HCT116 (cell line): ENCODE measurements at regions not wholly inside any gene's neighbourhood (a gene's known extent, or its start where the extent isn't known, plus 50 kb on each side); places are given as distances from the start of the nearest gene placed in this dataset.

ENCODE experiments used
- ATAC-seq: fragments of 200-7000 bp; cut with Tn5 transposase; 2 replicates; pipeline ENCODE4 v1.9.1; 2020; ENCODE audit warnings: mild to moderate bottlenecking, moderate library complexity
- BruUV-seq: library from RNA; stranded (reverse); fragments of 400-500 nt; replicated peaks from 2 replicates; lab custom pipeline; 2021; lab: Mats Ljungman, UMichigan
- CTCF ChIA-PET: fragments of 300-600 bp; sonication (Branson Sonifier 250); formaldehyde crosslinking; loops from one replicate; lab custom pipeline; 2021; ENCODE audit warnings: antibody characterized with exemption; lab: Charles Lee
- POLR2A ChIA-PET: fragments of 300-600, 350-600 bp; sonication (Branson Sonifier 250); formaldehyde crosslinking; loops from one replicate; lab custom pipeline; 2021; ENCODE audit warnings: antibody characterized with exemption; lab: Charles Lee
- RAD21 ChIA-PET, 2 experiments: fragments of 300-600 bp; sonication (Branson Sonifier 250); formaldehyde crosslinking; loops; one replicate each; lab custom pipeline; 2023; ENCODE audit warnings: low total read pairs in 2 of 2; ENCODE audit not compliant: uncharacterized antibody in 2 of 2, unreplicated experiment in 2 of 2, low non-redundant PET in 1 of 2; lab: Charles Lee
- DNase-seq: peaks from one replicate; pipeline ENCODE4 v3.0.0-alpha.2; 2010; ENCODE audit warnings: low read depth, low spot score
- H2AFZ ChIP-seq: fragments of 200-600 bp; shearing (Covaris generic), sonication (generic); 2 replicates; pipeline ENCODE4 v1.6.1; 2017; ENCODE audit warnings: low read depth, mixed run types, mixed read lengths, antibody characterized with exemption, low read length; ENCODE audit not compliant: poor library complexity, severe bottlenecking
- H3K27ac ChIP-seq: 2 replicates; pipeline ENCODE4 v1.5.1; 2012; ENCODE audit warnings: low read depth, low read length
- H3K27me3 ChIP-seq: fragments of 200-600 bp; sonication (generic); 2 replicates; pipeline ENCODE4 v1.6.1; 2016; ENCODE audit warnings: mixed run types, low read length, mixed read lengths; ENCODE audit not compliant: insufficient read depth
- H3K36me3 ChIP-seq, 2 experiments: fragments of 200-500 bp in 1 of 2; fragments of 200-600 bp in 1 of 2; sonication (Bioruptor generic) in 1 of 2; sonication (generic) in 1 of 2; 2 replicates each; pipeline versions ENCODE4 v1.5.1 to v1.6.1; 2014 to 2016; ENCODE audit warnings: low read length in 2 of 2, inconsistent platforms in 1 of 2, mixed read lengths in 1 of 2, mixed run types in 1 of 2; ENCODE audit not compliant: insufficient read depth in 2 of 2, control insufficient read depth in 1 of 2
- H3K4me1 ChIP-seq, 2 experiments: fragments of 200-600 bp in 1 of 2; sonication (generic) in 1 of 2; 2 replicates each; pipeline versions ENCODE4 v1.5.1 to v1.6.1; 2012 to 2017; ENCODE audit warnings: low read length in 2 of 2, inconsistent platforms in 1 of 2, mild to moderate bottlenecking in 1 of 2, mixed read lengths in 1 of 2, mixed run types in 1 of 2, moderate library complexity in 1 of 2; ENCODE audit not compliant: insufficient read depth in 2 of 2, control insufficient read depth in 1 of 2
- H3K4me2 ChIP-seq: fragments of 200-600 bp; sonication (generic); 2 replicates; pipeline ENCODE4 v1.6.1; 2017; ENCODE audit warnings: mixed run types, low read length, mixed read lengths
- H3K4me3 ChIP-seq, 2 experiments: fragments of 200-600 bp in 1 of 2; sonication (generic) in 1 of 2; replicated peaks in 1 of 2; 2 replicates each; pipeline ENCODE4 v1.5.1; 2011 to 2016; ENCODE audit warnings: low read length in 2 of 2, control low read depth in 1 of 2, low read depth in 1 of 2, mild to moderate bottlenecking in 1 of 2, mixed read lengths in 1 of 2, mixed run types in 1 of 2
- H3K79me2 ChIP-seq: fragments of 200-600 bp; sonication (generic); 2 replicates; pipeline ENCODE4 v1.6.1; 2017; ENCODE audit warnings: mild to moderate bottlenecking, mixed run types, low read length, moderate library complexity, mixed read lengths; ENCODE audit not compliant: insufficient read depth
- H3K9ac ChIP-seq: fragments of 200-600 bp; sonication (generic); 2 replicates; pipeline ENCODE4 v1.6.1; 2016; ENCODE audit warnings: low read length, mixed read lengths
- H3K9me2 ChIP-seq: fragments of 200-600 bp; sonication (generic), shearing (Covaris generic); 2 replicates; pipeline ENCODE4 v1.6.1; 2017; ENCODE audit warnings: mixed run types, mild to moderate bottlenecking, moderate library complexity; ENCODE audit not compliant: insufficient read depth
- H3K9me3 ChIP-seq, 2 experiments: fragments of 200-500 bp in 1 of 2; fragments of 200-600 bp in 1 of 2; sonication (Bioruptor generic) in 1 of 2; sonication (generic) in 1 of 2; 2 replicates each; pipeline ENCODE4 v1.6.1; 2014 to 2017; ENCODE audit warnings: low read length in 2 of 2, mixed read lengths in 2 of 2, inconsistent platforms in 1 of 2, low read depth in 1 of 2, mild to moderate bottlenecking in 1 of 2, mixed run types in 1 of 2, moderate library complexity in 1 of 2; ENCODE audit not compliant: control insufficient read depth in 1 of 2, insufficient read depth in 1 of 2
- H4K20me1 ChIP-seq: fragments of 200-600 bp; sonication (generic), shearing (Covaris generic); 2 replicates; pipeline ENCODE4 v1.6.1; 2017; ENCODE audit warnings: mixed run types, mild to moderate bottlenecking, moderate library complexity; ENCODE audit not compliant: insufficient read depth
- CBX3 ChIP-seq: IDR thresholded peaks from 2 replicates; pipeline ENCODE4 v1.6.1; 2012; ENCODE audit warnings: low read depth
- JUND ChIP-seq: IDR thresholded peaks from 2 replicates; pipeline ENCODE4 v1.6.1; 2012
- POLR2AphosphoS5 ChIP-seq: IDR thresholded peaks from 2 replicates; pipeline ENCODE4 v1.6.1; 2011; ENCODE audit warnings: mild to moderate bottlenecking, low read depth, low read length, moderate library complexity
- SP1 ChIP-seq: IDR thresholded peaks from 2 replicates; pipeline ENCODE4 v1.6.1; 2012; ENCODE audit warnings: low read depth
- SRF ChIP-seq: IDR thresholded peaks from 2 replicates; pipeline ENCODE4 v1.6.1; 2012; ENCODE audit warnings: low read depth
- YY1 ChIP-seq: IDR thresholded peaks from 2 replicates; pipeline ENCODE4 v1.6.1; 2011; ENCODE audit warnings: low read length, low read depth, moderate library complexity, mild to moderate bottlenecking; ENCODE audit not compliant: insufficient replicate concordance; ENCODE audit errors: extremely low read depth
- ZNF274 ChIP-seq: fragments of 200-500 bp; sonication (Bioruptor generic); IDR thresholded peaks from 2 replicates; pipeline ENCODE4 v1.6.1; 2014; ENCODE audit warnings: mild to moderate bottlenecking, low read depth, low read length, inconsistent platforms
- intact Hi-C: fragments of 100-400 bp; cut with micrococcal nuclease; formaldehyde crosslinking; loops from 2 replicates; pipeline ENCODE4 v1.10.0; 2022
- TF ChIP-seq, protein P1 (sequence below): IDR thresholded peaks from 2 replicates; pipeline ENCODE4 v1.6.1; 2012
- TF ChIP-seq, protein P2 (sequence below): IDR thresholded peaks from 2 replicates; pipeline ENCODE4 v1.6.1; 2011; ENCODE audit warnings: mild to moderate bottlenecking, low read length, moderate library complexity; ENCODE audit not compliant: insufficient replicate concordance; ENCODE audit errors: extremely low read depth
- TF ChIP-seq, protein P3 (sequence below), 3 experiments: fragments of 200-600 bp in 1 of 3; sonication (generic) in 1 of 3; IDR thresholded peaks in 2 of 3; conservative IDR thresholded peaks in 1 of 3; 2 replicates each; pipeline ENCODE4 v1.5.1; 2012 to 2017; ENCODE audit warnings: low read depth in 2 of 3, low read length in 2 of 3, antibody characterized with exemption in 1 of 3, borderline replicate concordance in 1 of 3, control low read depth in 1 of 3, mild to moderate bottlenecking in 1 of 3, mixed read lengths in 1 of 3, mixed run types in 1 of 3, moderate library complexity in 1 of 3; ENCODE audit not compliant: insufficient read depth in 1 of 3

DNA sequence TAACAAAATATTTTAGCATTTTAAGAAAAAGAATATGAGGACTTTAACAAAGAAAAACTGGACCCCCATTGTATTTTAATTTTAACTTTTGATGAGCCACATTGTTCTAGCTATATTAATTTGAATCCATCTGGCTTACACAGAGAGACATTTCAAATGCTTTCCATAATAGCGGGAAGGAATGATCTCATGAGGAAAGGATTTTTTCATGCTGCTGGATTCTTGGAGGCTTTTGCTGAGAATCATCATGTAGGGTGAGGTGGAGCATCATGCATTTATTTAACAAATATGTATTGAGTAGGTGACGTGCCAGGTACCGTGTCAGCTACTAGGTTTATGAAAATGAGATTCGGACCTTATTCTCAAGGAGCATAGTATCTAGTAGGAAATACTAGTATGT is 1006.3 kb downstream of the SORCS1 start:
- H3K9me2 ChIP-seq = no peaks in the 10 kb centered on the region
- no peaks in the 10 kb centered on the region for H3K4me1 ChIP-seq
- no peak for DNase-seq
- no peaks in the 10 kb centered on the region for H3K27me3 ChIP-seq
- peaks cover 33 to 37% of the 10 kb centered on the region in 2 experiments; a peak in 3 of 4 replicates for H3K9me3 ChIP-seq
- CTCF ChIA-PET = no interaction called here
- H3K4me2 ChIP-seq = no peak overlapping the region
- no peak overlapping the region for H3K9ac ChIP-seq
- no peaks in the 10 kb centered on the region for H3K79me2 ChIP-seq
- no peaks in the 10 kb centered on the region for H4K20me1 ChIP-seq
- POLR2A ChIA-PET = no interaction called here
- H3K36me3 ChIP-seq = no peaks in the 10 kb centered on the region
- TF ChIP-seq ZNF274 (no peak), SRF (no peak), SP1 (no peak), YY1 (no peak), CBX3 (no peak), POLR2AphosphoS5 (no peak), JUND (no peak)
- TF ChIP-seq, protein P1, sequence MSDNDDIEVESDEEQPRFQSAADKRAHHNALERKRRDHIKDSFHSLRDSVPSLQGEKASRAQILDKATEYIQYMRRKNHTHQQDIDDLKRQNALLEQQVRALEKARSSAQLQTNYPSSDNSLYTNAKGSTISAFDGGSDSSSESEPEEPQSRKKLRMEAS = no peak
- TF ChIP-seq, protein P2, sequence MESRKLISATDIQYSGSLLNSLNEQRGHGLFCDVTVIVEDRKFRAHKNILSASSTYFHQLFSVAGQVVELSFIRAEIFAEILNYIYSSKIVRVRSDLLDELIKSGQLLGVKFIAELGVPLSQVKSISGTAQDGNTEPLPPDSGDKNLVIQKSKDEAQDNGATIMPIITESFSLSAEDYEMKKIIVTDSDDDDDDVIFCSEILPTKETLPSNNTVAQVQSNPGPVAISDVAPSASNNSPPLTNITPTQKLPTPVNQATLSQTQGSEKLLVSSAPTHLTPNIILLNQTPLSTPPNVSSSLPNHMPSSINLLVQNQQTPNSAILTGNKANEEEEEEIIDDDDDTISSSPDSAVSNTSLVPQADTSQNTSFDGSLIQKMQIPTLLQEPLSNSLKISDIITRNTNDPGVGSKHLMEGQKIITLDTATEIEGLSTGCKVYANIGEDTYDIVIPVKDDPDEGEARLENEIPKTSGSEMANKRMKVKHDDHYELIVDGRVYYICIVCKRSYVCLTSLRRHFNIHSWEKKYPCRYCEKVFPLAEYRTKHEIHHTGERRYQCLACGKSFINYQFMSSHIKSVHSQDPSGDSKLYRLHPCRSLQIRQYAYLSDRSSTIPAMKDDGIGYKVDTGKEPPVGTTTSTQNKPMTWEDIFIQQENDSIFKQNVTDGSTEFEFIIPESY = no peak
- TF ChIP-seq, protein P3, sequence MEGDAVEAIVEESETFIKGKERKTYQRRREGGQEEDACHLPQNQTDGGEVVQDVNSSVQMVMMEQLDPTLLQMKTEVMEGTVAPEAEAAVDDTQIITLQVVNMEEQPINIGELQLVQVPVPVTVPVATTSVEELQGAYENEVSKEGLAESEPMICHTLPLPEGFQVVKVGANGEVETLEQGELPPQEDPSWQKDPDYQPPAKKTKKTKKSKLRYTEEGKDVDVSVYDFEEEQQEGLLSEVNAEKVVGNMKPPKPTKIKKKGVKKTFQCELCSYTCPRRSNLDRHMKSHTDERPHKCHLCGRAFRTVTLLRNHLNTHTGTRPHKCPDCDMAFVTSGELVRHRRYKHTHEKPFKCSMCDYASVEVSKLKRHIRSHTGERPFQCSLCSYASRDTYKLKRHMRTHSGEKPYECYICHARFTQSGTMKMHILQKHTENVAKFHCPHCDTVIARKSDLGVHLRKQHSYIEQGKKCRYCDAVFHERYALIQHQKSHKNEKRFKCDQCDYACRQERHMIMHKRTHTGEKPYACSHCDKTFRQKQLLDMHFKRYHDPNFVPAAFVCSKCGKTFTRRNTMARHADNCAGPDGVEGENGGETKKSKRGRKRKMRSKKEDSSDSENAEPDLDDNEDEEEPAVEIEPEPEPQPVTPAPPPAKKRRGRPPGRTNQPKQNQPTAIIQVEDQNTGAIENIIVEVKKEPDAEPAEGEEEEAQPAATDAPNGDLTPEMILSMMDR (IDR thresholded peaks at IDR 0.05 in 2 of 3, conservative IDR thresholded peaks at IDR 0.05 in 1 of 3; ENCODE audit: borderline replicate concordance in 1 of 3, insufficient read depth in 1 of 3, low read depth in 2 of 3, low read length in 2 of 3) = no peak
- TF ChIP-seq, all 23 proteins: peak for 0
- RAD21 ChIA-PET = no interaction called here
- BruUV-seq = no TSS peak
- no peak for ATAC-seq
- intact Hi-C loops = no loop called here
- no peak overlapping the region for H3K4me3 ChIP-seq
- no peak overlapping the region for H3K27ac ChIP-seq
- H2AFZ ChIP-seq = no peak overlapping the region
